Myocyte (in vitro differentiated cells): ENCODE measurements at regions not wholly inside any gene's neighbourhood (a gene's known extent, or its start where the extent isn't known, plus 50 kb on each side); places are given as distances from the start of the nearest gene placed in this dataset.
"Not testable (repeated sequence)": the region's sequence is repeated elsewhere in the genome, so short reads cannot be mapped to it uniquely, and the experiment has no call there.

Experiments
- DNase-seq: peaks from one replicate; pipeline ENCODE4 v3.0.0-alpha.2; 2012; ENCODE audit warnings: low read depth

GRCh38 chr21:32823296-32823695 lies 51.7 kb upstream of the PAXBP1 start:
- not testable (repeated sequence) for DNase-seq

GRCh38 chr21:32824950-32825349 lies 53.4 kb upstream of the PAXBP1 start:
- no peak for DNase-seq

GRCh38 chr21:32826329-32827167 lies 55.0 kb upstream of the PAXBP1 start:
- peak; percentile 54 for DNase-seq

GRCh38 chr21:32828908-32829307 lies 57.4 kb upstream of the PAXBP1 start:
- DNase-seq = no peak

- DNase-seq = no peak
Measured at GRCh38 chr21:32829504-32829903, 57.9 kb upstream of the PAXBP1 start.

GRCh38 chr21:32831779-32832178 lies 60.2 kb upstream of the PAXBP1 start:
- not testable (repeated sequence) for DNase-seq

GRCh38 chr21:32834211-32834915 lies 62.8 kb upstream of the PAXBP1 start:
- DNase-seq = no peak

- no peak for DNase-seq
Measured at GRCh38 chr21:32834916-32835235, 63.3 kb upstream of the PAXBP1 start.

- no peak for DNase-seq
Measured at GRCh38 chr21:32842146-32842545, 70.6 kb upstream of the PAXBP1 start.

GRCh38 chr21:32843561-32843960 lies 72.0 kb upstream of the PAXBP1 start:
- DNase-seq = no peak

- no peak for DNase-seq
Measured at GRCh38 chr21:32844076-32844475, 72.5 kb upstream of the PAXBP1 start.

- peak; percentile 72 for DNase-seq
Measured at GRCh38 chr21:32844653-32845436, 73.3 kb upstream of the PAXBP1 start.

- DNase-seq = no peak
Measured at GRCh38 chr21:32858628-32859027, 87.1 kb upstream of the PAXBP1 start.

- DNase-seq = no peak
Measured at GRCh38 chr21:32860399-32860798, 88.8 kb upstream of the PAXBP1 start.

GRCh38 chr21:32861866-32862265 lies 90.3 kb upstream of the PAXBP1 start:
- peak; percentile 58 for DNase-seq

GRCh38 chr21:32867597-32867996 lies 96.0 kb upstream of the PAXBP1 start:
- DNase-seq = no peak

- DNase-seq = peak; percentile 75
Measured at GRCh38 chr21:32868631-32869454, 97.3 kb upstream of the PAXBP1 start.

- DNase-seq = no peak
Measured at GRCh38 chr21:32869459-32869858, 97.9 kb upstream of the PAXBP1 start.

- no peak for DNase-seq
Measured at GRCh38 chr21:32876426-32876825, 104.9 kb upstream of the PAXBP1 start.

- not testable (repeated sequence) for DNase-seq
Measured at GRCh38 chr21:32877888-32878287, 106.3 kb upstream of the PAXBP1 start.

GRCh38 chr21:32878661-32879060 lies 107.1 kb upstream of the PAXBP1 start:
- DNase-seq = no peak
